GM19463 (cell line): ENCODE measurements at regions not wholly inside any gene's neighbourhood (a gene's known extent, or its start where the extent isn't known, plus 50 kb on each side); places are given as distances from the start of the nearest gene placed in this dataset.

ENCODE experiments used
- ATAC-seq: cut with Tn5 transposase; IDR thresholded peaks from one replicate; pipeline ENCODE4 v1.9.1; 2021; ENCODE audit warnings: mild to moderate bottlenecking, moderate library complexity; ENCODE audit not compliant: unreplicated experiment

DNA sequence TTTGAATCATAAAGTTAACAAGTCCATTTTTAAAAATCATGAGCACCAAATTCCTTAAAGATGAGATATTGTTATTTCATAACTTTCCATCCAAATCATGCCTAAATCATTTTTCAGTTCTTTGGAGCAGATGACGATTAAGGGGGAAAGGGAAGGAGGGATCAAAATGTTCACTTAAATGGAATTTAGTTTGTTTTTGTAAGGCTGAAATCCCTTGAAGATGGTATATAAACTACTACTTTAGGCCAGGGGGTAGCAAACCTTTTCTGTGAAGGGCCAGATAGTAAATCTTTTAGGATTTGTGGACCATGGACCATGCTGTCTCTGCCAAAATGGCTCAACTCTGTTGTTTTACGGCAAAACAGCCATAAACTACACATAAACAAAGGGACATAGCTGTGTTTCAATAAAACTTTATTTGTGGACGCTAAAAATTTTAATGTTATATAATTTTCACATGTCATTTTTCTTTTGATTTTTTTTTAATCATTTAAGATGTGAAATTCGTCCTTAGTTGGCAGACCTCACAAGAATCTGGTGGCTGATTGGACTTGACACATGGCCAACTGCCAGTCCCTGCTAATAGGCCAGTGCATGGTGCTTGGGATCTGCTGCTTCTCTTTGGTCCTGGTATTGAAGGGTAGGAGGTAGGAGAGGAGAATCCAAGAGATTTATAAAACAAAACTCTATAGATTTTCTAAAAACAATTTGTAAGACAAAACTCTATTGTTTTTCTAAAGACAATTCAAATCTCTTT lies 52.0 kb upstream of the RTN4 start:
- no peak for ATAC-seq

DNA sequence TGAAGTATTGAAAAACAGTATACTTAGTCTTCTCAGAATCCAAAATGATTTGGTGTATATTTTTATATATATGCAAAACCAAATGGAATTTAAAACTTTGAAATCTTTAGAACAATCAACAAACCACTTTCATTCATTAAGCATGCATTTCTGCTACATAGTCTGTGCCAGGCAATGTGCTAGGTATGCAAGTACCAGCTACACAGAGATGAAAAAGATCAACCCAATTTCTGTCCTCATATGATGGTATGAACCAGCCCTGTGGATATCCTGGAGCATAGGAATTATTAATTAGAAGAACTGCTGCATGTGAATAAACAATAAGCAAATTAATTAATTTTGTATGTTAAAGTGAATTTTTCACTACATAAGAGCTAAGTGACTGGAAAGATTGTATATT lies 51.2 kb upstream of the RTN4 start:
- no peak for ATAC-seq

DNA sequence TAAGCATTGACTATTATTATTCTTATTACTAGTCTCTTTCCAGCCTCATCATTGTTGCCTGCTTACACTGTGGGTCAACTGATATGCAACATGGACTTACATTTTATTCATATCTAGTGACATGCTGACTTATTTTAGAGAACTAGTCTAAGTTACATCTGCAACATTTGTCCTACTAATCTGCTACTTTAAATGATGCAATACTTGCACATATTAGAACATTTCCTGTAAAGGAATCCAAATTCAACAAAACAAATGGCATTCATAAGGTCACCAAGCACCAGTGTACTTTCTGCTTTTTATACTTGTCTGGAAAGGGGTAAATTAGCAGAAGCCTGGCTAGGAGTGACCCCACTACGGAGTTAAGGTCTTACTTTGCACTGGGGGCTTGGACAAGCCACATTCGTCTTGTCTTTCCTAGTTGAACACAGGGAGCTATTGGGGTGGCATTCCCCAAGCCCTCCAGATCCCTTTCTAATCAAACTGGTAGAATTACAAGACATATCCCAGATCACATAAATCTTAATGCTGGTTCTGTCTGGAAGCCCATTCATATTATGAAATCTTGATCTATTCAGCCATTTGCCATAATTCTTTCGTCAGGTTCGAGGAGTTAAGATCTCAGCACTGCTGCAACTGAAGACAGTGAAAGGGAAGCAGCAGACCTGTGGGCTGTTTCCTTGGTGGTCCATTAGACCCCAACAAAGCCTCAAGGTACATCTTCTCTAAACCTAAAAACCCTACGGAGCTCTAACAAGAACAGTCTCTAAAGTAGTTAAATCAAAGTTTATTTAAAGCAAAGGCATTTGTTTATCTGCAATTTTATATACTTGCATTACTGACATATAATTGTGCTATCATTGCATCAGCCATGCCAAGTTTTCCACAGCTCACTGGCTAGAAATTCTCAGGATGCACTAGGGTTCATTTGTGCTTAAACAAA lies 49.9 kb upstream of the RTN4 start:
- no peak for ATAC-seq
